ENCODE measurements at regions not wholly inside any gene's neighbourhood (a gene's known extent, or its start where the extent isn't known, plus 50 kb on each side); places are given as distances from the start of the nearest gene placed in this dataset.
"Not testable (repeated sequence)": the region's sequence is repeated elsewhere in the genome, so short reads cannot be mapped to it uniquely, and the experiment has no call there.

GRCh38 chr2:145750612-145751011 lies 1230.7 kb upstream of the ZEB2 start:
- no peak for DNase-seq

- no peak for DNase-seq
Observed at GRCh38 chr2:145750144-145750543, 1230.2 kb upstream of the ZEB2 start.

- no peak for DNase-seq
Observed at GRCh38 chr2:145749556-145749955, 1229.6 kb upstream of the ZEB2 start.

- DNase-seq = no peak
Observed at GRCh38 chr2:145748927-145749326, 1229.0 kb upstream of the ZEB2 start.

GRCh38 chr2:145747715-145748114 lies 1227.8 kb upstream of the ZEB2 start:
- no peak for DNase-seq

- not testable (repeated sequence) for DNase-seq
Observed at GRCh38 chr2:145745387-145745721, 1225.4 kb upstream of the ZEB2 start.

GRCh38 chr2:145744541-145745386 lies 1224.8 kb upstream of the ZEB2 start:
- DNase-seq = no peak

- DNase-seq = no peak
Observed at GRCh38 chr2:145743011-145743410, 1223.1 kb upstream of the ZEB2 start.

GRCh38 chr2:145741636-145742035 lies 1221.7 kb upstream of the ZEB2 start:
- no peak for DNase-seq

- no peak for DNase-seq
Observed at GRCh38 chr2:145741181-145741580, 1221.3 kb upstream of the ZEB2 start.

- no peak for DNase-seq
Observed at GRCh38 chr2:145740302-145740701, 1220.4 kb upstream of the ZEB2 start.

- no peak for DNase-seq
Observed at GRCh38 chr2:145739681-145740080, 1219.8 kb upstream of the ZEB2 start.

- DNase-seq = no peak
Observed at GRCh38 chr2:145736871-145737270, 1217.0 kb upstream of the ZEB2 start.

GRCh38 chr2:145731467-145731866 lies 1211.5 kb upstream of the ZEB2 start:
- DNase-seq = no peak

- DNase-seq = no peak
Observed at GRCh38 chr2:145729993-145730770, 1210.3 kb upstream of the ZEB2 start.

GRCh38 chr2:145729481-145729880 lies 1209.6 kb upstream of the ZEB2 start:
- no peak for DNase-seq

- no peak for DNase-seq
Observed at GRCh38 chr2:145728511-145728910, 1208.6 kb upstream of the ZEB2 start.

GRCh38 chr2:145725876-145726275 lies 1206.0 kb upstream of the ZEB2 start:
- no peak for DNase-seq

GRCh38 chr2:145724311-145724898 lies 1204.5 kb upstream of the ZEB2 start:
- DNase-seq = no peak

- no peak for DNase-seq
Observed at GRCh38 chr2:145723872-145724271, 1204.0 kb upstream of the ZEB2 start.

GRCh38 chr2:145721681-145722080 lies 1201.8 kb upstream of the ZEB2 start:
- no peak for DNase-seq

- DNase-seq = no peak
Observed at GRCh38 chr2:145715601-145716000, 1195.7 kb upstream of the ZEB2 start.

GRCh38 chr2:145710303-145710702 lies 1190.4 kb upstream of the ZEB2 start:
- DNase-seq = no peak

GRCh38 chr2:145702305-145702704 lies 1182.4 kb upstream of the ZEB2 start:
- no peak for DNase-seq

Measured in activated T-cell treated with anti-CD3 and anti-CD28 coated beads, Interleukin-2, amount 50 U/mL, for 1 hour (primary cell).